Umbilical cord (tissue), 1 donor: ENCODE measurements at regions not wholly inside any gene's neighbourhood (a gene's known extent, or its start where the extent isn't known, plus 50 kb on each side); places are given as distances from the start of the nearest gene placed in this dataset.
A peak's percentile ranks its signal among the peaks of the same experiment; 100 is the strongest.
"Not testable (repeated sequence)": the region's sequence is repeated elsewhere in the genome, so short reads cannot be mapped to it uniquely, and the experiment has no call there.

Experiments used
- DNase-seq: peaks from one replicate; pipeline ENCODE4 v3.0.0-alpha.2; 2015; ENCODE audit warnings: low spot score

DNA sequence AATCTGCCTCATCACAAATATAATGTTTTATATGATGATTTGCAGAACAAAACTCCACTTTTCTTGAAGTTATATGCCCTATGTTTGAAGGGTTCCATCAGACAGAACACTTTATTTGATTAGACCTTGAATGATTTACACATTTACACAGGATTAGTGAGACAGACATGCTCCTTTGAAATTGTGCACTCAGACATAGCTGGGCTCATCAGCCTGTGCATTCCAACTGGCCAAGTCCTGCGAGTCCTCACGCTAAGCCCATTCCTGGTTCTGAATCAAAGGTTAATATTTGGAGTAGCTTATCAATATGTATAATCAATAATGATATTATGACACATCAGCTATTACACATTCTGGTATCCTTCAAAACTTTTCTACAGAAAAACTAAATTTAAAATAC, 173.6 kb downstream of the MBL2 start:
- DNase-seq, result no peak

GRCh38 chr10:52599551-52600200, 172.9 kb downstream of the MBL2 start:
- DNase-seq, result no peak

GRCh38 chr10:52604131-52604530, 168.5 kb downstream of the MBL2 start:
- DNase-seq, result not testable (repeated sequence)

- DNase-seq, result no peak
These were observed 163.5 kb downstream of the MBL2 start for GRCh38 chr10:52609071-52609470.

DNA sequence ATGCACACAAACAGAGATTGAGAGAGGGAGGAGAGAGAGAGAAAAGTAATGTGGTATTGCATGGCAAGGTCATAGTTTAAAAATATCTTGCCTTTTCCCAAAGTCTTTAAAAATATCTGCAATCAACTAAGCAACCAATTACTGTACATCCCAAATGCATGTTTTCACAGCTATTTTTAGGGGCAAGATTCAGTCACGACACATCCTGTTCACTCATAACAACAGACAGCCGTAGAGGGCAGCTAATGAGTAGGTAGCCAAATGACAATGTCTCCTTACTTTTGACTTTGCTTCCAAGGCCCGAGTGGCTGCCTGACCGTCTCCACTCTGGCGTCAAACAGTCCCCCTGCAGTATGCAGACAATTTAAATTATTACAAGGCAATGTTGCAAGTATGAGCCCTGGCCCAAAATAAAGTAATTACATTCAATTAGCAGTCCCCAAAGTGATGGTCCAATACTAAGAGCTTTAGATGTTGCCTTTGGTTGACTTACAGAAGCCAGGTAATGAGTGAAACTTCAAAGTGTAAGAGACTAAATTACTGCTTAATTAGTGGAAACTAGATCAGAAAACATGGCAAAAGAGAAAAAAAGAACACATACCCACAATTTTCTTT, 162.9 kb downstream of the MBL2 start:
- no peak for DNase-seq

DNA sequence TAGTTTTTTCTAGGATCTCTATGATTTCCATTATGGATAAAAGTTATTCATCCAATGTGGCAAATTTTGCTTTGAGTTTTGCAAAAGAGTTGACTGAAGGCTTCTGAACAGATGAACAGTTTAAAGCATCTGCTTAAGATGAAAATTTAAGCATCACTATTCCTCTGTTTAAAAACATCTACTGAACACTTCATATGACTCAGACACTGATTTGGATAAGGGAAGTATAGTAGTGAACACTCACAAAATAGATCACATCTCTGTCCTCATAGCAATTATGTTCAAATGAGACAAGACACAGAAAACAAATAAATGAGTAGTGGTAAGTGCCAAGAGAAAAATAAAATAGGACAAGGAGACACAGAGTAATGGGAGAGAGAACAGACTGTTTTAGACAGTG, 157.3 kb downstream of the MBL2 start:
- DNase-seq, result no peak

GRCh38 chr10:52615756-52616394, 156.7 kb downstream of the MBL2 start:
- DNase-seq, result peak; percentile 47

DNA sequence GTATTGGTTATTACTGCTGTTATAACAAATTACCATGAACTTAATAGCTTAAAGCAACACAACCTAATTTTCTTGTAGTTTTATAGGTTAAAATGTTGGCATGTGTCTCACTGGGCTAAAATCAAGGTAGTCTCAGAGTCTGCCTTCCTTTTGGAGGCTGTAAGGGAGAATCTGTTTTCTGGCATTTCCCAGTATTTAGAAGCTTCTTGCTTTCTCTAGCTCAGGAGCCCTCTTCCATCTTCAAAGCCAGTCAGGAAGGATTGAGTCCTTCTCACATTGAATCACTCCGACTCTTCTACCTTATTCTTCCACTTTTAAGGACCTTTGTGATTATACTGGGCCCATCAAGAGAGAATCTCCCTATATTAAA, 156.2 kb downstream of the MBL2 start:
- no peak for DNase-seq

GRCh38 chr10:52617346-52617745, 155.2 kb downstream of the MBL2 start:
- no peak for DNase-seq

DNA sequence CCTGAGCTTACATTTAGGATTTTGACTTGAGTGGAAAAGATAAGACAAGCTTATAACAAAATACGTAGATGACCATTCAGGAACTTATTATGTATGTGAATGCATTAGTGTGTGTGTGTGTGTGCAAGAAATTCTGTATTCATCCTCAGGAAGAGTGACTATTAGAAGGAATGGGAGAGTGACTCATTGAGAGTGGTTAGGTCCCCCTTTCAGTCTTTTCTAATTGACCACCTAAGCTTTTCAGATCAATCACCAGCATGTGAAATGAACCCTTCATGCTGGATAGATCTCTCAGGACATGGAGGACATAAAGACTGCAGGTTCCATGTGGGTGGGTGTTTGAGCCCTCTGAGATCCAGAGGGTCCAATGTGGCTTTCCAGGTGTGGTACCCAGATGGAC, 153.5 kb downstream of the MBL2 start:
- no peak for DNase-seq

DNA sequence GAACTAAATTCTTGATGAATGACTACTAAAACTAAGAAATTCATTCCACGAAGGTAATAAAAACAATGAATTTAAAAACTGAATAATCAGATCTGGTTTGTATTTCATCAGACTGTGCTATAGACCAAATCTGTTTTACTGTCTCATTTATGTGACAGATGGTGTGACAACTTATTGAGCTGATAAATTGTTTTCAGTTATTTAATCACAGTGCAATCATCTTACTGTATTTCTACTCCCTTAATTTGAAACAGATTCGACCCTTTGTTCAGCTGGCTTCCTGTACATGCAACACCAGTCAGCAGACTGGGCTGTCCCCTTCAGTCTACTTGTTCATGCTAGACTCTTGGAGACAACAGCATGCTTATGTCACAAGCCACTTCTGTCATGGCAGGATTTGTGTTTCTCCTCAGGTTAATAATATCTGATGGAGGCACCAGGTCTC, 150.9 kb downstream of the MBL2 start:
- DNase-seq, result no peak

DNA sequence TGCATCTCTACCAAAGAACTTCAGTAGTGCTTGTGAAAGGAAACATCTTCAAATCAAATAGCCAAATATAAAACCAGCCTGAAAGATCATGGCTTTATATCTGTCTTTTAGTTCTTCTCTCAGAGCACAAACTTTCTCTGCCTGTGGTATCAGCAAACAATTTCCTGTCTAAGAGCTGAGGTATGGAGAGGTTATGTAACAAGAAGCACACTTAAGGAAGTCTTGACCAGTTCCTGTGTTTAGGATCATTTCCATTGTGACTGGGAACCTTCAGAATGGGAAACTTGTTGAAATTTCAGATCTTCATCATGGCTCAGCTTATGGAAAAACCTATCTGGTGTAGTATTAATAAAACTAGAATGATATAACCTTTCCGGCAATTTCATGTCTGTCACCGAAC, 148.8 kb downstream of the MBL2 start:
- no peak for DNase-seq

DNA sequence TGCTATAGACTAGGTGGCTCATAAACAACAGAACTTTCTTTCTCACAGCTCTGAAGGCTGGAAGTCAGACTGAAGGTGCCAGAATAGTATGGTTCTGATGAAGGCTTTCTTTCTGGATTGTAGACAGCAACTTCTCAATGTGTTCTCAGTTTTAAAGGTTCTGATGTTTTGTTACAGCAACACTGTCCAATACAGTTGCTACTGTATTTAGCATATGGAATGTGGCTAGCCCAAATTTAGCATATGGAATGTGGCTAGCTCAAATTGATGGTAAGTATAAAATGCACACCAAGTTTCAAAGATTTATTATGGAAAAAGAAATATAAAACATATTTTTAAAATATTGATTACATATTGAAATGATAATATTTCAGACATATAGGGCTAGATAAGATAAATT, 145.3 kb downstream of the MBL2 start:
- DNase-seq, result no peak

- DNase-seq, result no peak
These were observed 141.4 kb downstream of the MBL2 start for GRCh38 chr10:52631146-52631545.

- DNase-seq, result no peak
These were observed 140.9 kb downstream of the MBL2 start for GRCh38 chr10:52631648-52632047.

DNA sequence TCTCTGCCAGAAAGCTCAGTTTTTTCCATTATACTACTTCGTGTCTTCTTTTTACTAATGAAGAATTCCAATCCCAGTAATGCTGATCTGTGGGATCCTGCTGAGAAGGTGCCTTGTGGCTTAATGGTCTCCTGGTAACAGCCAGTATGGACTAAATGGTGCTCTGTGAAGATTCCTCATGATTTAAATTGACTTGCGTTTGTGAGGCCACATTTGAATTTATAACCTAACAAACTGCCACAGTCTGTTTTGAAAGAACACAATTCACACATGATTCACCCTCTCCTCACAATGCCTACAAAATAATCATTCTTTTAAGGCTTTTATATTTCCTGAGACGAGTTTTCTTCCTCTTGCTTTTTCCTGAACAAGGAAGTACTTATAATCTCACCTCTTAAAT, 140.0 kb downstream of the MBL2 start:
- no peak for DNase-seq

DNA sequence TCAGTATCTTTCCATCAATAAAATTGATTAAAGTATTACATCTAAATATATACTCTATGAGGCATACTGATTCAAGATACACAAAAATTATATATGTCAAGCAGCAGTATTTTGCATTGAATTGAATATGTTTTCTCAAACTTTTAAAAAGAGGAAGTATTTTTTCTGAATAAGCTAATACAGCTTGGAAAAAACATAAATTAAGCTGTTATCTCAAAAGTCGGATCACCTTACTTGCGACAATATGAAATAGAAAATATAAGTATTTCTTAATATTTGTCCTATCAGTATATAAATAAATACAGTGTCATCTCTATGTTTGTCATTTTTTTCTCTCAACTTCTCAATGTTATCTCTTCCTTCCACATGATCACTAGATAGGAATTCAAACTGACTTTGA, 139.3 kb downstream of the MBL2 start:
- DNase-seq, result no peak

- no peak for DNase-seq
These were observed 136.9 kb downstream of the MBL2 start for GRCh38 chr10:52635651-52636050.

GRCh38 chr10:52636874-52637273, 135.7 kb downstream of the MBL2 start:
- no peak for DNase-seq

- DNase-seq, result no peak
These were observed 135.0 kb downstream of the MBL2 start for GRCh38 chr10:52637592-52637991.

GRCh38 chr10:52639652-52640051, 132.9 kb downstream of the MBL2 start:
- DNase-seq, result no peak

- no peak for DNase-seq
These were observed 130.4 kb downstream of the MBL2 start for GRCh38 chr10:52642208-52642607.
